NCI-H1105 (cell line): ENCODE measurements at regions not wholly inside any gene's neighbourhood (a gene's known extent, or its start where the extent isn't known, plus 50 kb on each side); places are given as distances from the start of the nearest gene placed in this dataset.

Experiments used
- DNase-seq: peaks from one replicate; lab custom pipeline; 2025; lab: John Stamatoyannopoulos, UW

DNA sequence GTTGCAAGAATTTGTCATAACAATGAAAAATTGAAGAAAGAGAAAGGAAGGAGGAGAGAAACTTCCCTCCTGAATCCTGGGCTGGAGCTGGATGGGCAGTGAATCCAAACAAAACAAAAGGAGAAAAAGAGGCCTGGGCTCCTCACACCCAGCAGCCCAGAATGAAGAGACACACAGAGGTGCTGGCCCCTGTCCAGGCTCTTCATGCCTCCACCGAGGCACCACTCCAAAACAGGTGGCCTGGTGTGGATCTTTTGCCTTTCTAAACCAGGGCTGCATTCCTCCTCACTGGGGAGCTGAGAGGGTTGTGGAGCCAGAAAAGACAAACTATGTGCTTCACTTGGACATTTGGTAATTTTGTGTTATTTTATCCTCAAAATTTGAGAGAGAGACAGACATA, 76.0 kb downstream of the FAM124B start:
- no peak for DNase-seq

DNA sequence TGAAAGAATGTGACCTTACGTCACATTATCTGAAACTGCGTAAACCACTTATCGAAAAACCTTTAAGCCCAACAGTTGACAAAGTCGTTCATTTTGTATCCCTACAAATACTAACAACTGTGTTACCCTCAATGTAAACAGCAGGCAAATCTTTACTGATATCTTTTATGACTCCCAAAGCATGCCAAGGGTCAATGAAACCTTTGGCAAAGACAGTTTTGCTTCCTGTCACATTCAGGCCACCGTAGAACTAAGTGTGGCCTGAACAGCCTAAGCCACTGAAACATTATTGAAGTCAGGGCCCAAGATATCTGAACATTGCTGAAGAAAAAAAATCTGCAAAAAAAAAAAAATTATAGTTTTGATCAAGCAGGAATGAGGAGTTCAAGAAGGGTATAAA, 77.3 kb downstream of the FAM124B start:
- no peak for DNase-seq

DNA sequence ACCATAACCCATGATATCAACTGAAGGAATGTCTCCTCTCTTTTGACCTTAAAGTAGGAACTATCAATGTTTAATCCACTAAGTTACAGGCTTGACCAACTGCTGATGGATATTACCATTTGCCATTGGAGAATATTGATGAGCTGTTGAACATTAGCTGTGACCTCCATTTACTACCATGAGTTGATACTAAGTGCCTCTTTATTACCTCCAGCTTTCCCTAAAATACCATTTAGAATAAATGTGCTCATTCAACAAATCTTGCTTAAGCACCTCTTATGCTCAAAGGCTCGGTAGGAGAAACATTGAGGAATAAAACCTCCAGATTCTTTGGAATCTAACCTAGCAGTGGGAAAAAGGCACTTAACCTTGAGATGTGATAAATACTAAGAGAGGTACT, 81.2 kb downstream of the FAM124B start:
- no peak for DNase-seq

DNA sequence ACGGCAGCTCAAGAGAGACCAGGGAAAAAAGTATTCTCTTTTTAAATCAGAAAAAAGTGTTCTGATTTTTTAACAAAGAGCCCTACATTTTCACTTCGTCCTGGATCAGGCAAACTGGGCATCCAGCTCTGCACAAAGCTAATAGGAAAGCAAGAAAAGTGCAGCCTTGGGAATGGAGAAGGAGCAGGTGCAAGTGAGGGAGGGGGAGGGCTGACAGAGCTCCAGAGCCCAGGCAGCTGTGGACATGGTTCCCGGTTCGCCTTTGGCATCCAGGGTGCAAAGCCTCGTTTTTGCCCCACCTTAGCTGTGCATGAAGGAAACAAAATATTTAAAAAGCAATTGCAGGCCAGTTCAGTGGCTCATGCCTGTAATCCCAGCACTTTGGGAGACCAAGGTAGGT, 82.2 kb downstream of the FAM124B start:
- DNase-seq, result no peak

DNA sequence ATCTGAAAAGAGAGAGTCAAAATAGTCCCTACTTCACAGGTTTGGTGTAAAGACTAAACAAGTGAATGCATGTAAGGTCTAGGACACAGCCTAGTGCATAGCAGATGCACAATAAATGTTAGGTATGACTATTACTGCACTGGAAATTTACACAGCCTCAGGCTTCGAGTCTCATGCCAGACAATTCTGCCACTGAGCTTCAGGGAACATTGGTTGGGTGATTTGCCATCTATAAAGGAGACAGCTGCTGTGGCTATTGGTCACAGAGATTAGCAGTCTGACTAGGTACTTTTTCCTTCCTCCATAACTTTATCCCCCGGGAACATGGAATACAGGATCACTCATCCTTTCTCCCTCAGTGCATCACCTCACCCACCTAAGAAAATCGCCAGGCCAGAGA, 89.2 kb downstream of the FAM124B start:
- DNase-seq, result no peak

DNA sequence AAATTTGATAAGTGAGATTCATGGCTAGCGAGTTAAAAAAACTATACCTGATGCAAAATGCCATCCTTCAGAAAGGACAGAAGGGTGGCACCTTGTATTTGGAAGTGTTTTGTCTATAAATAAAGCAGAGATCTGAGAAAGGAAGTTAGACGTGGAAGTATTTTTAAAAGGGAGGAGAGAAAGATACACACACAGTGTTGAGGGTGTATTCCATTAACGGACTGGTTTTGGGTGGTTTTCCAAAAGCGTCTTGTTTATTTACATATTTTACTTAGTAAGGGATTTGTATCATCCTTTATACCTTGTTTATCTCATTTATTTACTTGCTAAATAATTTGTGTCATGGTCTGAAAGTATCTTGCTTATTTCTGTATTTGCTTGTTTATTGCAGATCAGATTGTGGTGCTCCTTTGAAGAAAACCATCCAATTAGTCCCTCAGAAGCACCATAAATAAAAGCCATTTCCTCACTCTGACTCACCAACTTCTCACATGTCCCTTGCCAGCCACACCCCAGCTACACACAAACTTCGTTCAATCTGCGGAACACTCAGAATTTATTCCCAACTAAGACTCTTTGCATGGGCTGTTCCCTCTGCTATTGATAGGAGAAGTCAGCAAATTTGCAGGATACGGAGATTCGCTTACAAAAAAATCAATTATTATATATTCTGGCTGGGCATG, 90.8 kb downstream of the FAM124B start:
- no peak for DNase-seq

DNA sequence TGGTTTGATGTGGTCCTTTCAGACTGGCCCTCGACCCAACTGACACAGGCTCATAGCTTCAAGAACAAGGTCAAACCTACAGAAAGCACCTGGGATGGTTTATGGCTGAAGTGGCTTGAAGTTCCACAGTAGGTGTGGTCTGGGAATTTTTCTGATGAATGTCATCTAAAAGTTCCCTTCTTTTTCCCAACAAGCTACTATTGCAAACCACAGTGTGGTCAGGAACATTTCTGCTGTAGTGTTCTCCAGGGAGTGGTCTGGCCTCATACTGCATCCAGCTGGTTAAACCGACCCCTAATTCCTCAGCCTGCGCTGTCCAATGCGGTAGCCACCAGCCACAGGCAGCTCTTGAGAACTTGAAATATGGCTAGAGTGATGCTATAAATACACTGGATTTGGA, 92.7 kb downstream of the FAM124B start:
- no peak for DNase-seq

DNA sequence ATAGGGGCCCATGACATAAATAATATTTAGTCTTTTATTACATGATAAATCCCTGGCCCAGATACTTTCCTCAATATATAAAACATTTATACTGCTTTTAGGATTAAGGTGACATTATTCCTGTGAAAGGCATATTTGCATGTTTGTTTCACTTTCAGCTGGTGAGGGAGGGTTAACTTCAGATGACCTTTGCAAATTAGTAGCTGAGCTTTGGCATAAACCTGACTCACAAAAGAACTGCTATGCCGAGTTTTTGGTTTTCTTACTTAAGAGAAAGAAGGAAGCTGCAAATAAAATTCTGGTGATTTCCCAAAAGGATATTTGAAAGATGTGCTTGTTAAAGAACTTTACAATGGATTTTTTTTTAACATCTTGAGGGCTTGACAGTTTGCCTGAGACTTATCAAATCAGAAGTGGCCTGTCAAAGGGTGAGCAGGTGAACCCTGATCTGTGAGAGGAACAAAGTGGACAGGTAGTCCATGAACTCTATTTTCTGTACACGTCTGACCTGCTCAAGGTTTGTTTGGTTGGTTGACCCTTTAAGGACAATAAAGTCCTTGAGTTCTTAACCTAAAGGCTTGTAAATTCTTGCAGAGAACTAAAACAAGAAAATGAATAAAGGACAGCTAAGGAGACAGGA, 93.5 kb downstream of the FAM124B start:
- no peak for DNase-seq

DNA sequence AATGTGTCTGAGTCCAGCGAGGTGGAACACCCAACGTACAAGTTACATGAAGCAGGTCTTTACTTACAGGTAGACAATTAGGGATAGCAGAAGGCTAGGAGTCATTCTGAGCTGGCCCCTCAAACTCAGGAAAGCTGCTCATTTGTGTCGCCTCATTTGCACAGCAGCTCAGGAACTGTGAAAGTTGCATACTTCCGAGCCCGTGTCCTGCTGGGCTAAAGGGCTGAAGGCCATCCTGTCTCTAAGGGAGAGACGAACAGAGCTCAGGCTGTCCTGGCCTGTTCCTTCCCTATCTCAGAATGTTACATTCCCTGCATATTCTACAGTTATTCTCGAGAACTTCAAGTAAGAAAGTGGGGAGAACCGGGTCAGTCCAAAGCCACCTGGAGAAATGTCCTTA, 99.0 kb downstream of the FAM124B start:
- no peak for DNase-seq

DNA sequence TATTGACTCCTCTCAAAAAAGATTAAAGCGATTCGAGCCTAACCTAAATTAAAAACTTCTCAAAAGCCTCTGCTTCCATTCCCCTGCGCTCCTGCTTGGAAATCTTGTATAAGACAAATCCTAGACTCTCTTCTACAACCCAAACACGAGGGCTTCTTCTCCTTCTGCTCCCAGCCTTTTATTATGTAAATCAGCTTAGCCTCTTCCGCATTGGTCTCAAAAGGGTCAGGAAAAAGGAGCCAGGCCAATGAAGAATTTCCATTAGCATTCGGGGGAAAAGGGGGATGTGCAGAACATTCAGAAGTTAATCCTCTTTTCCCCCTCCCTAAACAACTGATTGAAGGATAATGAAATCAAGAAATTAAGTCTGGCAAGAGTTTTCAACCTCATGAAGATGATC, 107.9 kb downstream of the FAM124B start:
- DNase-seq, result no peak

DNA sequence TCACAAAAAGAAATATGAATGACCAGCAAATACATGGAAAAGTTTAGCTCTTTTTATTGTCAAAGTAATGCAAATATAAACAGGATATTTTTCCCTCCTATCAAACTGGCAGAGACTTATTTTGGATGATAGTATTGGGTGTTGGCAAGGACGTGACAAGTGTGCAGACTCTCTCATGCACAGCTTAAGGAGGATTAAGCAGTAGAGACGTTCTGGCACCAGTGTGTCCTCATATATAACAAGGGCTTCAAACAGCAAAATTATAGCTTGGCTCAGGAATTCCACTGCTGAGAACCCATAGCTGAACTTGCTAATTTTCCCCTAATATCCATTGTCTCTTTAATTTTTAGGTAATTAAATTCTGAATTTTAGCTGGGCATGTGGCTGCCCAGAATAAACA, 114.4 kb downstream of the FAM124B start:
- DNase-seq, result no peak

DNA sequence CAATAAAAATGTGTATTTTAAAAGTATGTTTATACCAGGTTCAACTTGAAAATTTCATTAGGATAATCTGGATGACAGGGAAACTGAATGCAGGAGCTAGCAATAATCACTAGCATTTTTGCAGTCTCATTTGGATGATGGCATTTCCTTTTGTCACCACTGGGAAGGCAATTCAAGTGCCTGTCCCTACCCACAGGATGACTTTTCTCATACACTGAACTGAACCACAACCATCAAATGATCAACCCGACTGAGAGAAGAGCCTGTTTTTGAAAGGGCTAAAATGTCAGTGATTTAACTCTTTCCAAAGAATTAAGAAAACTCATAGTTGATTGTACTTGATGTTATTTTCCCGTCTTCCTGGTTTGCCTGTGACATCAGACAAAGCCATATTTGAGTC, 115.0 kb downstream of the FAM124B start:
- DNase-seq, result no peak

DNA sequence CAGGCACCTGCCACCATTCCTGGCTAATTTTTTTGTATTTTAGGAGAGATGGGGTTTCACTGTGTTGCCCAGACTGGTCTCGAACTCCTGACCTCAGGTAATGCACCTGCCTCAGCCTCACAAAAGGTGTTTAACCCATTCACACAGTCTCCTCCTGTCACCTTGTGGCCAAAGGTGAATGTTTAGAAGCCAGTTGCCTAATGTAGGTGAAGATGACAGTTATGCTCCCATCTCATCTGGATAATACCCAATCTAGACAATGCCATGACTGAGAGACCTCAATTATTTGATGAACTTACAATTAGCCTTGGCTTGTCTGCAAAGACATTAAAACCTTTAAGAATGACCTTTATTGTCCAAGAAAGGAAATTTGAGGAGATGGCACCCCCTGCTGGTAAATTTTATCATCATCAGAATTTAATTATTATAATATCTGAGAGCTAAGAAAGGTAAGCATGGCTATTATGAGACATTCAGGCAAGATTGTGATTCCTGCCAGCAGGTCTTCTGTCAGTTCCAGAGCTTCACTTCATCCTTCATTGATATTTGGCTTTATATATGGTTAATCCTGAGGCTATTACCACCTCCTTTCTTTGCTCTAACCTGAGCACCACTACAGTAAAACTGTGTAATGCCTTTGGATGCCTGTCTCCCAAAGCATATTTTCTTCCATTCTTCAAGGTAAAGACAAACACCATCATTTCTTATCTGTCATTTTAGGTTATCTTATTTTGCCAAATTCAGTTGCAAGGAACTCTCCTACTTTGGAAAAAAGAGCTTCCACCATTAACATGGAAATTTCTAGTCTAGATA, 117.6 kb downstream of the FAM124B start:
- DNase-seq, result peak; percentile 11

DNA sequence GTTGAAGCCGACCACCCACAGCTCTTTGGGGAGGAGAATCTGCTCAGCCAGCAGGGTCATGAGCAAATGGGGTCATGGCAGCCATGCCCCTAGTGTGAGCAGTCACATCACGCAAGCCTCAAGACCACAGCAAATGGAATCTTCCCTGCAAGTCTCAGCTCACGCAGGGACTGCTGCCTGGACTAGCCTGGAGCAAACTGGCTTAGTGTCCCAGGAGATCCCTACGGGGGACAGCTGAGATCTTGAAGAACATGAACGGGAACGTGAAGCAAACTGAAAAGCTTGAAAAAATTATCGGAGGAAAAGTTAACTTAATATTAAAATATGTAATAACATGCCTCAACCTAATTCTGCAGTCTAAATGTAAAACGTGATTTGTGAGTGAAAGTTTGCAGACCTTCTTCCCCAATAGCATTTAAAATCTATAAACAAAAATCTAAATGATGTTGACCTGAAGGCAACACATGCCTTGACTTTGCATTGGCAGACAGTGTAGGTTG, 118.4 kb downstream of the FAM124B start:
- no peak for DNase-seq

DNA sequence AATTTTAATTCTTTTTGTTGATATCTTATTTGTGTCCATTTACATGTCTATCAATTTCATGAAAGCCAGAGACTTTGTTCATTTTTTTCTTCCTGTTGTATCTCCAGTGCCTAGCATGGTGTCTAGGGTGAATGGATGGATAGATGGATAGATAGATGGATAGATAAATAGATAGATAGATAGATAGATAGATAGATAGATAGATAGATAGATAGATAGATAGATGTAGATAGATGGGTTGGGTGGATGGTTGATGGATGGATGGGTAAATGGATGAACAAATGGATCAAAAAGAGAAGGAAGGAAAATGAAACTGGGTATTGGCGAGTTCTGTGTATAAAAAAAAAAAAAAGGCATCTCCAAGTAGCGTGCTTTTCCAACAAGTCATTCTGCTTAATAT, 120.5 kb downstream of the FAM124B start:
- no peak for DNase-seq

DNA sequence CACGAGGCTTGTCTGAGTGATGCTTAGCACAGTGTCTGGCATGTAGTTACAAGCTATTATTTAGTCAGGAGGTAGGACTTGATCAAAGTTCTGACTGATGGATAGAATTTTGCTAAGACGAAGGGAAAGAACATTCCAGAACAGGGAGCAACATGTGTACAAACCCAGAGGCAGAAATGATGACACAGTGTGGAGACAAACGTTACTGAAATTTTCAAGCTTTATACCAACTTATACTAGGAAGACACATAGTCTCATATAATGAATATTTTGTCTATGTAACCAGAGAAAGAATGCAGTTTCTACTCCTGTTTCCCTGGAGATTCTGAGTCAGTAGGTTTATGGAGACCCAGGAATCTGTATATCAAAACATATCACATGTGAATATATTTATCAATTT, 123.4 kb downstream of the FAM124B start:
- DNase-seq, result no peak

DNA sequence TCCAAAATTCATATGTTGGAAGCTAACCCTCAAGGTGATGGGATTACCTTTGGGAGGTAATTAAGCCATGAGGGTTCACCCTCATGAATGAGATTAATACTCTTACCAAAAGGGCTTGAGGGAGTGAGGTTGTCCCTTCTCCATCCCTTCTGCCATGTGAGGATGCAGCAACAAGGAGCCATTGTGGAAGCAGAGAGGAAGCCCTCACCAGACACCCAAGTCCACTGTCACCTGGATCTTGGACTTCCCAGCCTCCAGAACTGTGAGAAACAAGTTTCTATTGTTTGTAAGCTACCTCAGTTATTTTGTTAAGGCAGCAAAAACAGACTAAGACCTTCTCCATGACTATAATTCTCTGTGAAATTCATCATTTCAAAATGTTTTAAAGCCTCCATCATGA, 125.7 kb downstream of the FAM124B start:
- no peak for DNase-seq

DNA sequence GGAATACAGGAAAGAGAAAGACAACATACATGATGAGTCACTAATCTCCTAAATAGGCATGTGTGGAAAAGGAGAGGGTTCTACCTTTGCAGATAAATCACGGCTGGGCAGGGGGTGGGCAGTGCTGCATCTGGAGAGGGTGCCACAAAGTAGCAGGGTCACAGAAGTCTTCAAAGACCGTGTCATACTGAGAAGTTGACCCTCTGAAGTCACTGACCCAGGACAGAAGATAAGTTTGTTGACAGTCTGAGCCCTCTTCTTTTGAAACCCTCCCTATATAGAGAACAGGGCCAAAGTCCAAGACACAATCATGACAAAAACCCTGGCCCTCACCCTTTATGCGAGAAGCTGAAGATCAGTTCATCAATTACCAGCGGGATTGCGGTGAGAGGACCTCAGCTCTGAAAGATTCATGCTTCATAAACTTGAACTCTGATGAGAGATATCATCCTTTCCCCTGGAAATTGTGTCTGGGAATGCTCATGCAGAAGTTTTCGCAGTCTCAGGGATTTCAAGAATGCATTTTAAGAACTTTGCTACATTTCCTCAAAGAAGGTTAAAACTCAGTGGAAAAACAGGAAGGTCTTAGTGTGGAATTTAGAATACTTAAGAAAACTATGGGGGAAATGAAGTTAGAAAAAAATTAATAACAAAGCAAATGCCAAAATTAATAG, 129.5 kb downstream of the FAM124B start:
- DNase-seq, result no peak

DNA sequence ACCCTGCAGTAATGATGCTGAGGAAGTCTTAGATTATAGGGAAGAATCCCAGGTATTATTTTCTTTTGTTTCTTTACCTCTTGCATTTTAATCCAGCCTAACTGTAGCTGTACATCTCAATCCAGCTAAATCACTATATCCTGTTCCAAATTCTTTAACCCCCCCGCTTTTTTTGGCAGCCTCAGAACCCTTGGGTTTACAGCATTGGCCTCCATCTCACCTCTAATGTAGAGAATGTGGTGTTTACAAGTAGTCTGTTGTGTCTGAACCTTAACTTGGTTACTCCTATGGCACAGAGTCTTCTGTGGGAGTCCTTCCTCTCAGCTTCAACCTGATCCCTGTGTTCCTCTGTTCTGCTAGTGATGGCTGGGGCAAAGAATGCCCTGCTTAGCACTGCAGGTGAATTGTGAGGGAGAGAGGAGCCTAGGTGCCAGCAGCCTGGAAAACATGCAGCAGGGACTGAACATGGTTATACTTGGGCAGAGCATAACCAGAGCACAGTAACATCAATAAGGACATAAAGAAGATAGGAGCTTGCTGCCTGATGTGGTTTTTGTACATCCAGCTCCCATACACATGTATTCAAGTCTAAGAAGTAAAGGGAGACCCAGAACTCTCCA, 130.2 kb downstream of the FAM124B start:
- DNase-seq, result no peak

DNA sequence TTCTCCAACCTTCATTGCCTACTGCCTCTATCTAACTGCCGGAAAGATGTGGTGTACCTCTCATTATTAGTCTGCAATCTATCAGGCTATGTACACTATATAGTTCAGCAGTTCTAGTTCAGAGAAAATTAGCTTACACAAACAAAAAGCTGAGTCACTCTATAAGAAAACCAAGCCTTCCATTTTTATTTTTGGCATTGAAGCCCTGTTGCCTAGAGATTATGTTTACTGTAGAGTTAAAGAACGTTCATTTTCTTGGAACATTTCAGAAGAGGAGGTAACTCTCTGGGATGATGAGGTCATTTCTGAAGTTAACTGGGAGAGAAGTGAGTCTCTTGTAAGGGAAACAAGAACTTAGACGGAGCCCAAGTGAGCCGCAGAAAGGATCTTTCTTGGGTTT, 133.5 kb downstream of the FAM124B start:
- DNase-seq, result no peak

DNA sequence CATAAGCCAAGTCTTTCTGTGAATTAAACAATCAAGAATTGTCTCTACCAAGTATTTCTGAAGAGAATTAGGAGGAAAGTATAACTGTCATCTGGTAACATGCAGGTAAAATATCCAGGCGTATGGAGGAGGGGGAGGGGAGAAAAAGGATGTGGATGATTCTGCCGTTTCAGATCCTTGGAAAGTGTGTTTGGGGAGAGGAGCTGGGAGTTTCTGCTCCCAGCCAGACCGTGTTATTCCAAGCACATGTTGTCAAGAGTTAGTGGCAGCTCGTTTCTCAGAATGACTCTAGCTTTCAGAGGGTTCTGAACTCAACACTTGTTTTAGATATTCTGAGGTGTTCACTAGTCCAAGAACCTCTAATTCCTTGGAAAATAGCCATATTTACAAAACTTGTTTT, 137.6 kb downstream of the FAM124B start:
- no peak for DNase-seq

DNA sequence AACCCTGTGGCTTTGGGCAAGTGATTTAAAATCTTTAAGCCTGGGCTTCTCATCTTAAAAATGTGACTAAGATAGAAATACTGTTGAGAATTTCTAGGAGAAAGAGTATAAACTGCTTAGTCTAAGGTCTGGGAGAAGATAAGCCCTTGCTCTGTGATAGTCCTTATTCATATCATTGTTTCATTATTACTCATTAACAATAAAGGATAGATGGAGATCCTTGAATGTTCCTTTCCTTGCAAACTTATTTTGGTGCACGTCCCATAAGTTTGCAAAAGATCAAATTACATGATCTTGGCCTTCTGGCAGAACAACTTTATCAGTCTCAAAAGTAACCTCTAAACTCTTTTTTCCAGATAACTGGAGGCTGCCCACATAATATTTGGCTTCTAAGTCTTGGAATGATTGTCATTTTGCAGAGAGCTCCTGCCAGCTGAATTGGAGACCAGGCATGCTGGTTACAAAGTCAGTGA, 138.3 kb downstream of the FAM124B start:
- DNase-seq, result no peak
